Stimulated activated CD4-positive, alpha-beta T cell treated with anti-CD3 and anti-CD28 coated beads, Interleukin-2, amount 100 ng/mL, for 4 hours (primary cell): ENCODE measurements at regions not wholly inside any gene's neighbourhood (a gene's known extent, or its start where the extent isn't known, plus 50 kb on each side); places are given as distances from the start of the nearest gene placed in this dataset.

ENCODE experiments used
- DNase-seq: peaks from one replicate; pipeline ENCODE4 v3.0.0-alpha.2; 2020; ENCODE audit warnings: low read depth

- DNase-seq = no peak
Observed at GRCh38 chr4:157880761-157881160, 292.1 kb downstream of the GASK1B start.

DNA sequence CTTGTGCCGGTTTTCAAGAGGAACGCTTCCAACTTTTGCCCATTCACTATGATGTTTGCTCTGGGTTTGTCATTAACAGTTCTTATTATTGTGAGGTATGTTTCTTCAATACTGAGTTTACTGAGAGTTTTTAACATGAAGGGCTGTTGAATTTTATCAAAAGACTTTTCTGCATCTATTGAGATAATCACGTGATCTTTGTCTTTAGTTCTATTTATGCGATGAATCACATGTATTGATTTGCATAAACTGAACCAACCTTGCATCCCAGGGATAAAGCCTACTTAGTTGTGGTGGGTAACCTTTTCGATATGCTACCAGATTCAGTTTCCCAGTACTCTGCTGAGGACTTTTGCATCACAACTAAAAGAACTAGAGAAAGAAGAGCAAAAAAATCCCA is 318.0 kb downstream of the GASK1B start:
- DNase-seq = no peak

GRCh38 chr4:157840648-157841047 is 332.2 kb downstream of the GASK1B start:
- no peak for DNase-seq

DNA sequence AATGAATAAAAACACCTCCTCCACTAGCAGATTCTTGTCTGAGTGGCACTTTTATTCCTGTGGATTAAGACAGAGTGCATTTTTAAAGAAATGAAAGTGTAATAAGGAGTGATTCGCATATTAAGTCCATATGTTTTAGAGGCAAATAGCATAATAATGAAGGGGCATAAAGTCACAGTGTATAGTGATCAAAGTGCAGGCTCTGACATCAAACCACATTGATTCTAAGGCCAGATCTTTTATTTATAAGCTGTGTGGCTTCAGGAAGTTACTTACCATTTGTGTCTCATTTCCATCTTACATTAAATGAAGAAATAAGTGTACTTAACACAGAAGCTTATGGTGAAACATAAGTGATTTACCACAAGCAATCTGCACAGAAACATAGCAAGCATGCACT is 332.8 kb downstream of the GASK1B start:
- DNase-seq = no peak

- no peak for DNase-seq
Observed at GRCh38 chr4:157838366-157838765, 334.5 kb downstream of the GASK1B start.

DNA sequence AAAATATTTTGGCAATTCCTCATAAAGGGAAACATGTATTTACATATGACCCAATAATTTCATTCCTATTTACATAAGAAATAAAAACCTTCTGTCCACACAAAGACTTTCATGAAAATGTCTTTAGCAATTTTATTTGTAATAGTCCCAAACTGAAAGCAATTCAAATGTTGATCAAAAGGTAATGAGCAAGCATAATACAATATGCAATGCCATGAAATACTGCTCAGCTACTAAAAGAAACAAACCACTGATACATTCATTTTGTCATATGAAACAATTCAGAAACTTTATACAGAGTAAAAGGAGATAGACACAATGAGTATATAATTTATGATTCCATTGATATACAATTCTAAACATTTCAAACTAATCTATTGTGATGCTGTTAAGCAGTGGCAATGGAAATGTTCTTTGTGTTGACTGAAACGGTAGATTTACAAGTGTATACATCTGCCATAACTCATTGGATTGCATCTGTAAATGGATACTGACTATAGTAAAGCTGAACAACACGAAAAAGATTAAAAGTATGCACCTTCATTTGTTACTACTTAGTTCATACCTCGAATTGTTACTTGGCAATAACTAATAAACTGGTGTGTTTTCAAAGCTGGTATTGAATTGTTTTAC is 335.6 kb downstream of the GASK1B start:
- no peak for DNase-seq

DNA sequence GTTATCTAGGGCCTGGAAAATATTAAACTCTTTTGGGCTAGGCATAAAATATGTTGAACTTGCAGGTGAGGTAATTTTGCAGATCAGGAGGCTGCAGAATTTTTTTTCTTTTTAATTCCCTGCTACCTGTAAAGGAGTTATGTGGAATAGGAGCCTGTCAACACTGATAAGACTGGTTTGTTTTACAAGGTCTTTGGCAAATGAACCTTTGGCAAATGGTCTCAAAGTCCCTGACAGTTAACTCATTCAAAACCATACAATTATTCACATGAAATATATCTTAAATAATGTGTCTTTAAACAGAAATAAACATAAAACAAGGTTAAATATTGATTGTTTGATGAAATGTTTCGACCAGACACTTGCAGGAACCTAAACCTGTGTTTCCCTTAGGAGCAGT is 340.2 kb downstream of the GASK1B start:
- DNase-seq = no peak

- DNase-seq = no peak
Observed at GRCh38 chr4:157824021-157824420, 348.8 kb downstream of the GASK1B start.

GRCh38 chr4:157821814-157822213 is 351.0 kb downstream of the GASK1B start:
- no peak for DNase-seq

- DNase-seq = no peak
Observed at GRCh38 chr4:157819693-157820464, 352.9 kb downstream of the GASK1B start.

DNA sequence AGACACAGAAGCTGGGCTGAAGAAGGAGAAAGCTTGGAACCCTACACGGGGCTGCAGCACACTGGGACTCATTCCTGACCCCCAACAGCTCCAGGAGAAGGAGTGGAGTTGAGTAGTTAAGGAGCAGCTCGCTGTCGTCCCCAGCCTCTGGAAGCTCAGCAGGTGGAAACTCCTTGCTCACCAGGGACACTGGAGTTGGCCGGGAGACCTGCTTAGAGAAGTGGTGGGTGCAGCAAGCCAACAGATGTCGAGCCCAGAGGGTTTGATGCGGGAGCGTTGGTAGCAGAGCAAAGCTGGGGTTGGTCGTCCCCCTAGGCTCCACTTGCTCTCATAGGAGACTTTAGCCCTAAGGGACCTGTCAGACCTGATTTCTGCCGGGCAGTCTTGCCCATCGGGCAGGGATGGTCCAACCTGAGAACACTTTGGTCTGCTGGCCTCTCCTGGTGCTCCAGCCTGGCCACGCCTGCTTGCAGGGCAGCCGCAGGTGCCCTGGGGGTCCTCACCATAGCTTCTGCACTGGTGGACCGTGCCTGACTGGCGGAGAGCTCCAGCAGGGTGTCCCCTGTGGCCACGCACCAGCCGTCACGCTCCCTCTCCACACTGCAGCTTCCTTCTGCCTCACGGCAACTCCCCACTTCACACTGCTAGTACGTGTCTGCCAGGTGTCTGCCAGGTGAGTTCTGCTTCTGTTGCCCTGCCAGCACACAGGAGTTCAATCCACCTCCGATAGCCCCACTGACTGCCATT is 353.7 kb downstream of the GASK1B start:
- DNase-seq = no peak

DNA sequence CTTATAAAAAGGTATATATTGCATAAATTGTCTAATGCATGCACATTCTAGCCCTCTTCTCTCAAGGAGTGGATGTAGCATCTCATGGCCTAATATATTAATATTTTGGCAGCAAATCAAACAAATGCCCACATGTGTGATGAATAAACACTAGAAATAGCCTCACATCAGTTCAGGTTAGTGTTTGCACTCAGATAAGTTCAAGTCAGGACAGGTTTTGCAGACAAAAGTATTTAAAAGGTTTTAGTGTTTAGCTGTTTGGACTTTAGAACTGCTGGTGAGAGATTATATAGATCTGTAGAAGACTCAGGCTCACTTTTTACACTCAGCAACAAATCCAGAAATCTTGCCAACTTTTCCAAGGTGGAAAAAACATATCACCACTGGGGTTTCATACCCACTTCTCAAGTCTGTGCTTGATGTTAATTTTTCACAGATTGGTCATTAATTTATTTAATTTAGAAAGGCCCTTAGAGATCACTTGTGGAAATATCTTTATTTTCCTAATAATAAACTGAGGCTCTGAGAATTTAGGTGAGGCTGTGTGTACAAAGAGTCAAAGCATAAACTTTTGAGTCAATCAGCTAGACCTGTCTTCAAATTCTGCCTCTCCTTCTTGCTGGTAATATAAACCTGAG is 362.6 kb downstream of the GASK1B start:
- no peak for DNase-seq

- no peak for DNase-seq
Observed at GRCh38 chr4:157808796-157809383, 363.9 kb downstream of the GASK1B start.

DNA sequence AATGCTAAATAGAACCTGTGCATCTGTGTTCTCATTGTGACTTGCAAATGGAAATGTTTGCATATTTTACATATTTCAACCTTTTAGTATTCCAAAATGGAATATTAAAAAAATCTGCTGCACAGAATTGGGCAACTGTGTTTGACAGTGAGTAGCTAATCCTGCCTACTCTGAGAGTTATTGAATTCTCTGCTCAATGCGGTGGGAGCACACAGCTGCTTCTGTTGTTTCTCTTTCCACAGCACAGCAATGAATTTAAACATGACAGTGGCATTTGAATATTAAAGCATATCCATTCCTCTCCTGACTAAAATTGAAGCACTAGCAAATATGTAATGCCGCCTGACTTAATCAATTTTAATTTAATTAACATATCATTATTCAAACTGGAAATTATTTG is 366.6 kb downstream of the GASK1B start:
- no peak for DNase-seq

DNA sequence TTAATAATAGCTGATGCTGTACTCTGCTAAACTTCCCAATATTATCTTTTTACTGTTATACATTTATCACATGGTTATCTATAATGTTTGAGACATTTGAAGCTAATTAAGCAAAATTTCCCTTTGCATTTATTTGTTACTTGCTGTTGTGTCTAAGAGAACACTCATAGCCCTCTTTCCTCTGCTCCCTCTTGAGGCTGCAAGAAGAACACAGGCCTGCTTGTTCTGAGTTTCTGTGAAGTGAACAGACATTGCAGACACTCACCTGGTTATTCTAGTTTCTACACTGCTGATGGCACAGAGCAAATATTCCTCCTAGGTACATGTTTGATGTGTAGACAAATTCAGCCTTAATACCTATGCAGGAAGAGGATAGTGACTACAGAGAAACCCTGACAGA is 367.8 kb downstream of the GASK1B start:
- DNase-seq = no peak

DNA sequence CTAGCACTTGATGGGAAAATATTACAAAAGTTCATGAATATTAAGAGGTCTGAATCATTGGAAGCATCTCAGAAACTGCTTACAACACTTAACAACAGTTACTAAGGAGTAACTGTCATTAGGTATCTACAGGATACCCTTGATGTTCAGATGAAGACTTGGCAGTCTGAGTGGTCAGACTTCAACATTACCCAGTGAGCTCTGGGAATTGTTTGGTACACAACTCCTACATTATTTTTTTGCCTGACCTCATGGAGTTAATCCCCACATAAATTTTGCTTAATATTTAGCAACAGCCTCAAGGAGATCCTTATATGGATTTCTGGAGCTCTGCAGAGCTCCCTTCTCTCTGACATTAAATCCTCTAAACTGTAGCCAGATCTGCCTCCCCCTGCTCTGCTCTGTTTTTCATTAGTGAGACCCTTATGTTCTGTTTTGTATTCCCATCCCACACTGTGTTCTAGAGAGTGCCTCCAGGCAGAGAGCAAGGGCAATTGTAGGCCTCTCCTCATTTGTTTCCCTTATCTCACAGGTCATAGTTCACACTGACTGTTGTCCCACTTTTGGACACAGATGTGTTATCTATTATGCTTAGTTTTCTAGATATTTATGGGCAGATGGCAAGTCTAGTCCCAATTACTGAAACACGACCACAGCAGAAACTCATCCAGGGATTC is 368.8 kb downstream of the GASK1B start:
- no peak for DNase-seq

- no peak for DNase-seq
Observed at GRCh38 chr4:157803421-157803820, 369.4 kb downstream of the GASK1B start.

DNA sequence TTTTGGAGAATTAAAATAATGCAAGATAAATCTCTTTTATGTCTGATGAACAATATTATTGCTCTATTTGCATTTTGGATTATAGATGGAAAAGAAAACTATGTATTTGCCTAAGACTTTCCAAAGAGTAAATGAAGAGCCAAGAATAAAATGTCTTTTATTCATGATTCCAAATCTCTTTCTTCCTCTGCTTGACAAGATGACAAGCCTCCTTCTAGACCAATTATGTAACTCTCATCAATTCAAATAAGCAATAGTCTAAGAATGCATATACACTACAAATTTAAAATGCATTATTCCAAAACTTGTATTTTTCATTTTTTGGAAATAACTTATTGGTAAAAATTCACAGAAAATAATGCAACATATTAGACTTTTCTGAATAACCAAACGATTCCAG is 377.3 kb downstream of the GASK1B start:
- DNase-seq = no peak

DNA sequence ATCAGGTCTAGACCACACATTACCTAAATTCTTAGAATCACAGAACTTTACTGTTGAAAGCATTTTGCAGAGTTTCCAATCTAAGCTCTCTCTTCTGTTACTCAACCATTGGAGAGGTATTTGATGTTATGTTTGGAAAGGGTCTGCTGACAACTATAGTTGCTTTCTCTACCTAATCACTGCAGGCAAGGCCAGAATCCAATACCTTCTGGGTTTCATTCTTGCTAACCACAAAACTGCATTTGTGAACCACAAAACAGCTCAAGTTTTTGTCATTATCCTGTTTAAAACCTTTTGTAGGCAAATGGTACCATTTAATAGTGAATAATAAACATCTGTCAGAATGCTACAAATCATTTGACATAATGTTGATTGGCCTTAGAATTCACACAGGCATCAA is 380.1 kb downstream of the GASK1B start:
- no peak for DNase-seq

DNA sequence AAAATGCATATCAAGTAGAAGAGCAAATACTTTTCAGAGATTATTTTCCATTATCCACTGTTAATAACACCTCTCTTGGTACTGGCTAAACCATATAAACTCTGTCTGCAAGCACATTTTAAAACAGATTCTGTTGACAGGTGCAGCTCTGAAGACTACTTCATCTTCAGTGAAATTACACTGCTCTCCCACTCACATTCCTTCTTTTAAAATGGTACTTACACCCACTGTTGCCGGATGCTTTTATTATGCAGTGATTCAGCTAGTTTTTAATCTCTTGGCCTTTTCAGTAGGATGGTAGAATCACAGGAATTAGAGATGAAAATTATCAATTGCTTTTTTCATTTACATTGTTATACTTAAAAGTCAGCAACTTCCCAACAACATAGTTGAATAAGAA is 381.6 kb downstream of the GASK1B start:
- no peak for DNase-seq

DNA sequence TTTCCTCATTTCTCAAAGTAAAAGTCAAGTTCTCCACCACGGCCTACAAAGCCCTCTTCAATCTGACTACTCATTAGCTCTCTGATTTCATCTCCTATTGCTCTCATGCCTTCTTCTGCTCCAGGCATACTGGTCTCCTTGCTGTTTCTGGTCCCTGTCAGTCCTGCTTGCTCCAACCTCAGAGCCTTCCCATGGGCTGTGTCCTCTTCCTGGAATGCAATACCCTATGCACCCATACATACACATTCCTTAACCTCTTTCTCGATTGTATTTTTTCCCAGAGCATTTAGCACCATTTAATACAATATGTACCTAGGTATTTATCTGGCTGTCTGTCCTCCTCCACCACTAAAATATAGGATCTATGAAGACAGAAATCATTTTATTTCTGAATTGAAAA is 385.2 kb downstream of the GASK1B start:
- DNase-seq = no peak

GRCh38 chr4:157781361-157781760 is 391.5 kb downstream of the GASK1B start:
- DNase-seq = no peak
